ENCODE measurements at regions not wholly inside any gene's neighbourhood (a gene's known extent, or its start where the extent isn't known, plus 50 kb on each side); places are given as distances from the start of the nearest gene placed in this dataset.

- TF ChIP-seq POLR2A (IDR thresholded peaks at IDR 0.05; ENCODE audit: low read depth, low read length), result no peak
- TF ChIP-seq POLR2AphosphoS5 (IDR thresholded peaks at IDR 0.05; ENCODE audit: low read depth, low read length), result no peak
- TF ChIP-seq PAX5 (IDR thresholded peaks at IDR 0.05; ENCODE audit: insufficient read depth, low read length, severe bottlenecking), result no peak
- no peak for TF ChIP-seq TAF1 (IDR thresholded peaks at IDR 0.05; ENCODE audit: low read depth, low read length)
- no peak for TF ChIP-seq SPI1 (IDR thresholded peaks at IDR 0.05; ENCODE audit: low read depth, low read length)
Measured at GRCh38 chr2:51424418-51424817, 392.5 kb upstream of the NRXN1 start.

All from GM12891 (cell line).